ENCODE measurements at regions not wholly inside any gene's neighbourhood (a gene's known extent, or its start where the extent isn't known, plus 50 kb on each side); places are given as distances from the start of the nearest gene placed in this dataset.

DNA sequence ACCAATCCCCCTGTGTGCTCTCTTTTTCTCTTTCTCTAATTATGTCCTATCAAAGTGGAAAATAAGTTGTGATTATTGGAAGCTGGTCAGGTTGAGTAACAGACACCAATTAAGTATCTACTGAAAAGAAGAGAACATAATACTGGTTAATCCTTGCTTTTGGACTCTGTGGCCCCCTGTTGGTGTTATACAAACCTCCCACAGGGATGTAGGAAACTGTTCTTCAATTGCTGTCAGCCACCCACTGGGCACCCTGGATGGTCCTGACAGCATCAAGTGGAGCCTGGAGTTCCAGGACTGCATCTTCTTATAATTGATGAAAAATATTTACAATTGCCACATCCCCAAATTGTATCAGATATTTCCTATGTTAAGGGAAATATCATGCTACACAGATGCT is 939.7 kb downstream of the KCNMA1 start:
- Histone ChIP-seq H3K27ac (no peak overlapping the region), H3K27me3 (no peaks in the 10 kb centered on the region), H3K36me3 (no peaks in the 10 kb centered on the region), H3K4me1 (no peaks in the 10 kb centered on the region), H3K4me3 (no peak overlapping the region), H3K9me3 (no peaks in the 10 kb centered on the region)
- DNase-seq, result no peak
- TF ChIP-seq CTCF (IDR thresholded peaks at IDR 0.05), result no peak
- TF ChIP-seq POLR2A (IDR thresholded peaks at IDR 0.05), result no peak

DNA sequence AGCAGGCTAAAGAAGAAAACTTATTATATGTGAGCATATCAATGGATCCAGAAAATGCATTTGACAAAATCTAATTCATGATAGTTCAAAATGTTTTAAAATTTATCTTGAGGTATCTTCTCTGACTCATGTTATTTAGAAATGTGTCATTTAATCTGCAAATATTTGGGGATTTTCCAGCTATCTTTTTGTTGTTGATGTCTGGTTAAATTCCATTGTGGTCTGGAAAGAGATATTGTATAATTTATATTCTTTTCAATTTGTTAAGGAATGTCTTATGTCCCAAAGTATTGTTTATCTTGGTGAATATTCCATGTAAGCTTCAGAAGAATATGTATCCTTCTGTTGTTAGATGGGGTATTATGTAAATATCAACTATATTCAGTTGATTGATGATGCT is 942.5 kb downstream of the KCNMA1 start:
- H3K27me3 ChIP-seq, result no peaks in the 10 kb centered on the region
- H3K4me3 ChIP-seq, result no peak overlapping the region
- no peaks in the 10 kb centered on the region for H3K9me3 ChIP-seq
- no peaks in the 10 kb centered on the region for H3K4me1 ChIP-seq
- no peak for TF ChIP-seq POLR2A (IDR thresholded peaks at IDR 0.05)
- no peak for TF ChIP-seq CTCF (IDR thresholded peaks at IDR 0.05)
- H3K36me3 ChIP-seq, result no peaks in the 10 kb centered on the region
- no peak overlapping the region for H3K27ac ChIP-seq
- no peak for DNase-seq

GRCh38 chr10:76686201-76686600 is 951.4 kb downstream of the KCNMA1 start:
- Histone ChIP-seq H3K27me3 (no peaks in the 10 kb centered on the region), H3K4me1 (no peaks in the 10 kb centered on the region), H3K36me3 (no peaks in the 10 kb centered on the region), H3K4me3 (no peak overlapping the region), H3K27ac (no peak overlapping the region), H3K9me3 (no peaks in the 10 kb centered on the region)
- DNase-seq, result no peak
- no peak for TF ChIP-seq CTCF (IDR thresholded peaks at IDR 0.05)
- TF ChIP-seq POLR2A (IDR thresholded peaks at IDR 0.05), result no peak

- no peak for DNase-seq
- Histone ChIP-seq H3K27me3 (no peaks in the 10 kb centered on the region), H3K36me3 (no peaks in the 10 kb centered on the region), H3K4me1 (no peaks in the 10 kb centered on the region), H3K9me3 (no peaks in the 10 kb centered on the region), H3K4me3 (no peak overlapping the region), H3K27ac (no peak overlapping the region)
- TF ChIP-seq POLR2A (IDR thresholded peaks at IDR 0.05), result no peak
- TF ChIP-seq CTCF (IDR thresholded peaks at IDR 0.05), result no peak
Measured at GRCh38 chr10:76684968-76685367, 952.6 kb downstream of the KCNMA1 start.

GRCh38 chr10:76681153-76681552 is 956.5 kb downstream of the KCNMA1 start:
- no peak for DNase-seq
- Histone ChIP-seq H3K4me3 (no peak overlapping the region), H3K27ac (no peak overlapping the region), H3K9me3 (no peaks in the 10 kb centered on the region), H3K27me3 (no peaks in the 10 kb centered on the region), H3K36me3 (no peaks in the 10 kb centered on the region), H3K4me1 (no peaks in the 10 kb centered on the region)
- TF ChIP-seq POLR2A (IDR thresholded peaks at IDR 0.05), result no peak
- no peak for TF ChIP-seq CTCF (IDR thresholded peaks at IDR 0.05)

- TF ChIP-seq POLR2A (IDR thresholded peaks at IDR 0.05), result no peak
- TF ChIP-seq CTCF (IDR thresholded peaks at IDR 0.05), result no peak
- Histone ChIP-seq H3K4me1 (no peaks in the 10 kb centered on the region), H3K27me3 (no peaks in the 10 kb centered on the region), H3K9me3 (no peaks in the 10 kb centered on the region), H3K4me3 (no peak overlapping the region), H3K27ac (no peak overlapping the region), H3K36me3 (no peaks in the 10 kb centered on the region)
- DNase-seq, result no peak
Measured at GRCh38 chr10:76679030-76679429, 958.6 kb downstream of the KCNMA1 start.
